Hepatocyte (in vitro differentiated cells): ENCODE measurements at regions not wholly inside any gene's neighbourhood (a gene's known extent, or its start where the extent isn't known, plus 50 kb on each side); places are given as distances from the start of the nearest gene placed in this dataset.

Source experiments
- DNase-seq: peaks from one replicate; pipeline ENCODE4 v3.0.0-alpha.2; 2016; ENCODE audit warnings: low spot score
- H2AFZ ChIP-seq: fragments of 200-600 bp; sonication (generic); 2 replicates; pipeline ENCODE4 v1.6.0; 2016; ENCODE audit warnings: antibody characterized with exemption, mild to moderate bottlenecking
- H3K27ac ChIP-seq: fragments of 200-600 bp; sonication (generic); 2 replicates; pipeline ENCODE4 v1.5.1; 2016; ENCODE audit warnings: mild to moderate bottlenecking
- H3K27me3 ChIP-seq: fragments of 200-600 bp; sonication (generic); 2 replicates; pipeline ENCODE4 v1.6.1; 2016
- H3K36me3 ChIP-seq: fragments of 200-600 bp; sonication (generic); replicated peaks from 2 replicates; pipeline ENCODE4 v1.5.1; 2016; ENCODE audit warnings: low read depth; ENCODE audit not compliant: insufficient read depth
- H3K4me1 ChIP-seq: fragments of 200-600 bp; sonication (generic); 2 replicates; pipeline ENCODE4 v1.5.1; 2016; ENCODE audit warnings: mild to moderate bottlenecking, moderate library complexity; ENCODE audit not compliant: insufficient read depth
- H3K4me2 ChIP-seq: fragments of 200-600 bp; sonication (generic); 2 replicates; pipeline ENCODE4 v1.6.0; 2016
- H3K4me3 ChIP-seq: fragments of 200-600 bp; sonication (generic); 2 replicates; pipeline ENCODE4 v1.5.1; 2016; ENCODE audit warnings: mild to moderate bottlenecking
- H3K79me2 ChIP-seq: fragments of 200-600 bp; sonication (generic); 2 replicates; pipeline ENCODE4 v1.6.0; 2017; ENCODE audit warnings: mild to moderate bottlenecking
- H3K9me2 ChIP-seq: fragments of 200-600 bp; sonication (generic); replicated peaks from 2 replicates; pipeline ENCODE4 v1.6.0; 2017; ENCODE audit warnings: mild to moderate bottlenecking; ENCODE audit not compliant: insufficient read depth
- H3K9me3 ChIP-seq: fragments of 200-600 bp; sonication (generic); 2 replicates; pipeline ENCODE4 v1.5.1; 2016; ENCODE audit warnings: low read depth, mild to moderate bottlenecking
- H4K20me1 ChIP-seq: fragments of 200-600 bp; sonication (generic); 2 replicates; pipeline ENCODE4 v1.6.0; 2016; ENCODE audit warnings: mild to moderate bottlenecking; ENCODE audit not compliant: insufficient read depth, poor library complexity, severe bottlenecking
- CTCF ChIP-seq: fragments of 200-600 bp; sonication (generic); IDR thresholded peaks from 2 replicates; pipeline ENCODE4 v1.5.1; 2016; ENCODE audit warnings: antibody characterized with exemption, mild to moderate bottlenecking; ENCODE audit not compliant: poor library complexity
- EZH2 ChIP-seq: fragments of 200-600 bp; sonication (generic); IDR thresholded peaks from 2 replicates; pipeline ENCODE4 v1.6.1; 2016; ENCODE audit warnings: antibody characterized with exemption, mild to moderate bottlenecking, borderline replicate concordance
- EZH2phosphoT487 ChIP-seq: fragments of 200-600 bp; sonication (generic); IDR thresholded peaks from one replicate; pipeline ENCODE4 v1.6.1; 2018; ENCODE audit warnings: antibody characterized with exemption, mild to moderate bottlenecking, low read depth, moderate library complexity; ENCODE audit not compliant: unreplicated experiment, severe bottlenecking
- WGBS: methylation state at CpG from one replicate; pipeline ENCODE4 v1.1.6; 2016; ENCODE audit warnings: low lambda C conversion rate; ENCODE audit errors: missing lambda C conversion rate; 5-methylcytosine and 5-hydroxymethylcytosine counted together

- Histone ChIP-seq H4K20me1 (no peaks in the 10 kb centered on the region), H3K79me2 (no peaks in the 10 kb centered on the region), H3K4me2 (peak overlapping the region; percentile 54), H3K36me3 (no peaks in the 10 kb centered on the region), H3K9me2 (no peaks in the 10 kb centered on the region), H3K4me1 (peaks cover 32% of the 10 kb centered on the region), H3K4me3 (no peak overlapping the region), H2AFZ (no peak overlapping the region), H3K27ac (peak overlapping the region; percentile 85), H3K9me3 (no peaks in the 10 kb centered on the region), H3K27me3 (no peaks in the 10 kb centered on the region)
- DNase-seq, result no peak
- TF ChIP-seq EZH2, result no peak
- TF ChIP-seq CTCF, result no peak
- TF ChIP-seq EZH2phosphoT487, result no peak
- WGBS, result 57% methylated on average over 12 of the region's 12 CpGs
These were observed 106.9 kb upstream of the COL5A1 start for GRCh38 chr9:134534661-134535080.

GRCh38 chr9:134535171-134535570 lies 106.4 kb upstream of the COL5A1 start:
- Histone ChIP-seq H3K4me1 (peaks cover 33% of the 10 kb centered on the region), H3K36me3 (no peaks in the 10 kb centered on the region), H3K4me2 (no peak overlapping the region), H2AFZ (no peak overlapping the region), H4K20me1 (no peaks in the 10 kb centered on the region), H3K79me2 (no peaks in the 10 kb centered on the region), H3K4me3 (no peak overlapping the region), H3K27me3 (no peaks in the 10 kb centered on the region), H3K27ac (peak overlapping the region; percentile 85), H3K9me2 (no peaks in the 10 kb centered on the region), H3K9me3 (no peaks in the 10 kb centered on the region)
- no peak for TF ChIP-seq CTCF
- no peak for TF ChIP-seq EZH2phosphoT487
- no peak for TF ChIP-seq EZH2
- WGBS, result 96% methylated on average over 9 of the region's 9 CpGs
- no peak for DNase-seq

- peak; percentile 58 for DNase-seq
- peaks cover 33% of the 10 kb centered on the region for H3K4me1 ChIP-seq
- H3K9me2 ChIP-seq, result no peaks in the 10 kb centered on the region
- H3K9me3 ChIP-seq, result no peaks in the 10 kb centered on the region
- WGBS, result 54% methylated on average over 20 of the region's 22 CpGs
- TF ChIP-seq CTCF (no peak), EZH2 (no peak), EZH2phosphoT487 (no peak)
- H3K36me3 ChIP-seq, result no peaks in the 10 kb centered on the region
- no peak overlapping the region for H3K4me3 ChIP-seq
- H3K79me2 ChIP-seq, result no peaks in the 10 kb centered on the region
- no peak overlapping the region for H2AFZ ChIP-seq
- H3K4me2 ChIP-seq, result no peak overlapping the region
- H4K20me1 ChIP-seq, result no peaks in the 10 kb centered on the region
- no peaks in the 10 kb centered on the region for H3K27me3 ChIP-seq
- peak overlapping the region; percentile 85 for H3K27ac ChIP-seq
These were observed 105.3 kb upstream of the COL5A1 start for GRCh38 chr9:134536101-134536900.
